Uterus (tissue), 3 donors: ENCODE measurements at regions not wholly inside any gene's neighbourhood (a gene's known extent, or its start where the extent isn't known, plus 50 kb on each side); places are given as distances from the start of the nearest gene placed in this dataset.

Experiments
- DNase-seq, 2 donors: peaks; one replicate each; pipeline ENCODE4 v3.0.0-alpha.2; 2019 to 2020
- H3K27ac ChIP-seq, 2 donors: fragments of 200-600 bp; sonication (generic); 1 replicate in 1 of 2; 2 replicates in 1 of 2; pipeline ENCODE4 v1.5.1; 2016 to 2018
- H3K27me3 ChIP-seq, 2 donors: fragments of 200-600 bp; sonication (generic); one replicate each; pipeline ENCODE4 v1.5.1; 2018 to 2019; ENCODE audit warnings: control low read depth in 1 of 2
- H3K36me3 ChIP-seq, 2 donors: fragments of 200-600 bp; sonication (generic); one replicate each; pipeline ENCODE4 v1.5.1; 2019; ENCODE audit warnings: control low read depth in 1 of 2
- H3K4me1 ChIP-seq, 2 donors: fragments of 200-600 bp; sonication (generic); one replicate each; pipeline ENCODE4 v1.5.1; 2018 to 2019; ENCODE audit warnings: control low read depth in 1 of 2
- H3K4me3 ChIP-seq, 2 donors: fragments of 200-600 bp; sonication (generic); 1 replicate in 1 of 2; 2 replicates in 1 of 2; pipeline ENCODE4 v1.5.1; 2018 to 2019; ENCODE audit warnings: mild to moderate bottlenecking in 1 of 2
- H3K9me3 ChIP-seq, 2 donors: fragments of 200-600 bp; sonication (generic); one replicate each; pipeline ENCODE4 v1.5.1; 2019; ENCODE audit warnings: control low read depth in 1 of 2
- CTCF ChIP-seq, 4 experiments: fragments of 200-600 bp in 2 of 4; fragments of 450-650 bp in 2 of 4; sonication (generic) in 2 of 4; IDR thresholded peaks; one replicate each; pipeline ENCODE4 v1.5.1; 2016 to 2019; ENCODE audit warnings: antibody characterized with exemption in 4 of 4, mild to moderate bottlenecking in 2 of 4, moderate library complexity in 1 of 4
- POLR2A ChIP-seq, 2 donors: fragments of 450-650 bp; IDR thresholded peaks; one replicate each; pipeline ENCODE4 v1.6.1; 2016; ENCODE audit warnings: antibody characterized with exemption in 2 of 2, mild to moderate bottlenecking in 1 of 2, moderate library complexity in 1 of 2
- intact Hi-C: fragments of 100-400 bp; cut with DNase I; formaldehyde crosslinking; loops from one replicate; pipeline ENCODE4 v1.15.1; 2023; ENCODE audit warnings: low total_unique reads
- donor health status: DM: yes; HTN: yes; CAD: no.

GRCh38 chr12:22740656-22741355 is 115.8 kb downstream of the ETNK1 start:
- no peak overlapping the region for H3K4me3 ChIP-seq
- no peaks in the 10 kb centered on the region for H3K36me3 ChIP-seq
- no peak for TF ChIP-seq POLR2A (IDR thresholded peaks at IDR 0.05)
- TF ChIP-seq CTCF (IDR thresholded peaks at IDR 0.05) = no peak
- no peaks in the 10 kb centered on the region for H3K4me1 ChIP-seq
- H3K9me3 ChIP-seq = no peaks in the 10 kb centered on the region
- intact Hi-C loops = no loop called here
- no peak for DNase-seq
- no peak overlapping the region for H3K27ac ChIP-seq
- no peaks in the 10 kb centered on the region for H3K27me3 ChIP-seq

- intact Hi-C loops = no loop called here
These were observed 118.7 kb downstream of the ETNK1 start for GRCh38 chr12:22743700-22744099.

GRCh38 chr12:22744197-22744596 is 119.2 kb downstream of the ETNK1 start:
- TF ChIP-seq CTCF (IDR thresholded peaks at IDR 0.05) = no peak
- no peaks in the 10 kb centered on the region for H3K27me3 ChIP-seq
- no peak overlapping the region for H3K27ac ChIP-seq
- no peaks in the 10 kb centered on the region for H3K4me1 ChIP-seq
- no peaks in the 10 kb centered on the region for H3K36me3 ChIP-seq
- H3K4me3 ChIP-seq = no peak overlapping the region
- intact Hi-C loops = no loop called here
- H3K9me3 ChIP-seq = no peaks in the 10 kb centered on the region
- no peak for DNase-seq

More at GRCh38 chr12:22743700-22744099, 118.7 kb downstream of the ETNK1 start:
- Histone ChIP-seq H3K4me3 (no peak overlapping the region), H3K36me3 (no peaks in the 10 kb centered on the region), H3K27ac (no peak overlapping the region), H3K9me3 (no peaks in the 10 kb centered on the region), H3K4me1 (no peaks in the 10 kb centered on the region), H3K27me3 (no peaks in the 10 kb centered on the region)
- TF ChIP-seq CTCF (IDR thresholded peaks at IDR 0.05) (no peak), POLR2A (IDR thresholded peaks at IDR 0.05) (no peak)
- DNase-seq = no peak

GRCh38 chr12:22746720-22747119 is 121.7 kb downstream of the ETNK1 start:
- intact Hi-C loops = no loop called here
- Histone ChIP-seq H3K36me3 (no peaks in the 10 kb centered on the region), H3K9me3 (no peaks in the 10 kb centered on the region), H3K4me1 (no peaks in the 10 kb centered on the region), H3K4me3 (no peak overlapping the region), H3K27me3 (no peaks in the 10 kb centered on the region), H3K27ac (no peak overlapping the region)
- no peak for DNase-seq
- TF ChIP-seq CTCF (IDR thresholded peaks at IDR 0.05) (no peak), POLR2A (IDR thresholded peaks at IDR 0.05) (no peak)

GRCh38 chr12:22755629-22756028 is 130.7 kb downstream of the ETNK1 start:
- H3K27ac ChIP-seq = no peak overlapping the region
- intact Hi-C loops = no loop called here
- no peak for DNase-seq
- H3K4me3 ChIP-seq = no peak overlapping the region
- H3K27me3 ChIP-seq = no peaks in the 10 kb centered on the region
- TF ChIP-seq POLR2A (IDR thresholded peaks at IDR 0.05) (no peak), CTCF (IDR thresholded peaks at IDR 0.05) (no peak)
- H3K4me1 ChIP-seq = no peaks in the 10 kb centered on the region
- no peaks in the 10 kb centered on the region for H3K9me3 ChIP-seq
- H3K36me3 ChIP-seq = no peaks in the 10 kb centered on the region
